GM19023 (cell line): ENCODE measurements at regions not wholly inside any gene's neighbourhood (a gene's known extent, or its start where the extent isn't known, plus 50 kb on each side); places are given as distances from the start of the nearest gene placed in this dataset.
"Not testable (repeated sequence)": the region's sequence is repeated elsewhere in the genome, so short reads cannot be mapped to it uniquely, and the experiment has no call there.

Experiments used
- ATAC-seq: cut with Tn5 transposase; IDR thresholded peaks from one replicate; pipeline ENCODE4 v1.9.1; 2021; ENCODE audit warnings: mild to moderate bottlenecking, moderate library complexity; ENCODE audit not compliant: unreplicated experiment

DNA sequence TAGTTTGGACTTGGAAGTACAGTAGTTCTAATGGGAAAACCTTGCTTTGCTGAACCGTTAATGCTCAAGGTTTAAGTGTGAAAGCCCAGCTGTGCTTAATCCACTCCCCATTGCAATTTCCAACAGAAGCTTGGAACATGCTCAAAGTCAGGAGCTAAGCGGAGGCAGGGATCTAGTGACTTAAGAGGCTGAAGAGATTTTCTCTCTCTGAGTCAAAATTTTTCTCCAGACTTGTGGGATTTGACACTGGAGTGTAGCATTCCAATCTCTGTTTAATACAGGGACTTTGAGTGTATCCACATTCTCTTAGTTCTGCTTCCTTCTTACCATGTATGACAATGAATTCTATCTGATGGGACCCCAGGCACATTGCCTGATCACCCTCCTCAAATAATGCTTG, 471.8 kb downstream of the KIF4B start:
- no peak for ATAC-seq

GRCh38 chr5:155489949-155490348, 476.4 kb downstream of the KIF4B start:
- no peak for ATAC-seq

DNA sequence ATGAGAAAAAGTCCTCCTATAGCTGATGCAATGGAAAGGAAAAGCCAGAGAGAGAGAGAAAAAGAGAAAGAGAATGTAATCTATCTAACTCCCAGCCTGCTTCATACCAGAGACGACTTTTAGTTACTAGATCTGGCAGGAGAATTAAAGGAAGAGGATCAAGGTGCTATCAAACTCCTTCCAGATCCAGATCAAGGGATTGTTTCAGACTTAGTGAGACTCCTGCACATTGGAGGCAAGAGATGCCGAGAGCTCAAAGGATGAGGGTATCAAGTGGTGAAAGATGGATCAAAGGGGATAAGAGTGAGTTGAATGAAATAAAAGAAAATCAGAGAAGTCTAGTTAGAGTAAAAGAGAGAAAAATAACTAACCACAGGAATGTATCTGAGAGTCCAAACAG, 478.6 kb downstream of the KIF4B start:
- ATAC-seq: no peak

- no peak for ATAC-seq
These were observed 491.1 kb downstream of the KIF4B start for GRCh38 chr5:155504606-155505005.

GRCh38 chr5:155507363-155507762, 493.8 kb downstream of the KIF4B start:
- no peak for ATAC-seq

DNA sequence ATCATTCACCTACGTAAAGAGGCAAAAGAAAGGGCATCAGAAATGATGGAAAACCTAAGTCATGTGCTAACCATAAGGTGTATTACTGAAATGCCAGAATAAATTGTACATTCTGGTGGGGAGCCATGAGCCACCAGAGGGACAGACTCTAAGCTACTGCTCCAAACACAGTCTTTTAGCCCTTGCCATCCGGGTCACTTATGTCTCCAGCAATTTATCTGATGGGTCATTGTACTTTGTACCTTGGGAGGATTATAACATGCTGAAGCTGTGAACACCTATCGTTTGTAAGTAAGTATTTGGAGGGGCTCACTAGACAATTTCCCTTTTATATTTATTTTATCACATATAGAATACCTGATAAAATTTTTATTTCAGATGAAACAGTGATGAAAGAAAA, 495.1 kb downstream of the KIF4B start:
- no peak for ATAC-seq

DNA sequence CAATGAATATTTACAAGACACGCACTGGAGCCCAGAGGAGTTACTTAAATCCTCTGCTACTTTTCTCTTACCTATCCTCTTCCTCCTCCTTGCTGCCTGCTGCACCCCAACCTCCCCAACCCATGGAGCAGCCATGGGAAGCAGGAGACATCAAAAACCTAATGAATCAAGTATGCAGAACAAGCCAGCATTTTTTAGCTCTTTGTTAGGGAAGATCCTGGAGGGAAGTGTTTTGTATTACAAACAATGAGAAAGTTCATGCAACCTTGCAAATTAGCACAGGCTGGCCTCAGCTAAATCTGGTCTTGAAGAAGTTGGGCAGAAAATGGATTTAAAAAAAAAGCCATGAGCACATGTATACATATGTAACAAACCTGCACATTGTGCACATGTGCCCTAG, 498.8 kb downstream of the KIF4B start:
- no peak for ATAC-seq

DNA sequence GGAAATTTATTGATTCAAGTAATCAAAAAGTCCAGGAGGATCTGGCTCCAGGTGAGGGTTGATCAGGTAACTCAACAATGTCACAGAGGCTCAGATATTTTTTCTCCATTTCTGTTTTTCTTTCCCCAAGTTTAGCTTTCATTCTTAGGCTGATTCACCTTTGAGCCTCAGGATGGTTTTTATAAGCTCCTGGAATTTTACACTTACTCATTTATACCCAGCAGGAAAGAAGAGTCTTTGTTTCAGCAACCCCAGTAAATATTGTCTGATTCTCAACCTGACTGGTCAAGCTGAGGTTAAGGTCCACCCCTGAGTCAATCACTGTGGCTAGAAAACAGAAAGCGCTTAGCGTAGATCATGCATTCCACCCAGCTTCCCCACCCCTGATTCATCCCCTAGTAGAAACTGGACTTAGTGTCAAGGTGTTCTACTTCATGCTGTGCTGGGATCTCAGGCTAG, 500.6 kb downstream of the KIF4B start:
- no peak for ATAC-seq

DNA sequence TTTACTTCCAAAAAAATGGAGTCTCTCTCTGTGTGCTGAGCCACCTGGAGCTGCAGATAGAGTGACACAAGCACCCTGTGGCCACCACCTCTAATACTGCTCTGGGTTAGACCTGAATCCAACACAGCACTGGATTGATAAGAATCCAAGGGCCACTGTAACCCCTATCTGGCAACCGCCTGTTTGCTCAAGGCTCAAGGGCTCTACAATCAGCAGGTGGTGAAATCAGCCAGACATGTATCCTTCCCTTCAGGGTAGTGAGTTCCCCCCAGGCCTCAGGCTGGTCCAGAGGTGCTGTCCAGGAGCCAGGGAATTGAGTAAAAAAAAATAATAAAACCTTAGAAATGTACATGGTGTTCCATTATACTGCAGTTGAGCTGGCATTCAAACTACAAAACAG, 509.0 kb downstream of the KIF4B start:
- no peak for ATAC-seq

DNA sequence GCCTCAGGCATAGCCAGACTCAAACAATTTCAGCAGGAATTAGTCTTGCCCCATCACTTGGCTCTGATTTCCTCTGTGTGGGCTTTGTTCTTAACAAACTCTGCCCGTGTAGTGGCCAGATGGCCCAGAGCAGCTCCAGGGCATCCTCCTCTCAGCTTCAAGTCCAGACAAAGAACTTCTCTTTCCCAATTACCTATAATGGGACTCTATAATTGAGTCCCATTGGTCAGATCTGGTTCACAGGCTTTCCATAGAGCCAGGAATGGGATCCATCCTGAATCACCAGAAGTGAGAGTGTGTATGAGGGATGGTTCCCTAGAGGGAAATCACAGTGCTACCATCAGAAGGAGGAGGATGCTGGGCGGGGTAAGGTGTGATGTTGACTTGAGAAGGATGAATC, 515.8 kb downstream of the KIF4B start:
- ATAC-seq: no peak

DNA sequence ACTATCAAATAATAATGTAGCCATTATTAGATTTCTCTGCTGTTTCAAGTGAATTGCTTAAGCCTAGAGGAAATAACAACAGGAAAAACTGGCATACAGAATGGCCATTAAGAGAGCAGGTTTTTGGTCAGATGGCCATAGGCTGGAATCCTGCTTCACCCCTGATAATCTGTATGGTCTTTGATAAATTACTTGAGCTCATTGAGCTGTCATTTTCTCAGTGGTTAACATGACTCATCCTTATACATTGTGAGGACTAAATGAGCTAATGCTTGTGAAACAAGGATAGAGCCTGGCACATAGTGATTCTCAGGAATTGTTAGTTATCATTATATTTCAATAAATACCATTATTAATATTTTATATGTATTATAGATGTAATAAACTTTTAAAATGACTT, 516.5 kb downstream of the KIF4B start:
- ATAC-seq: no peak

DNA sequence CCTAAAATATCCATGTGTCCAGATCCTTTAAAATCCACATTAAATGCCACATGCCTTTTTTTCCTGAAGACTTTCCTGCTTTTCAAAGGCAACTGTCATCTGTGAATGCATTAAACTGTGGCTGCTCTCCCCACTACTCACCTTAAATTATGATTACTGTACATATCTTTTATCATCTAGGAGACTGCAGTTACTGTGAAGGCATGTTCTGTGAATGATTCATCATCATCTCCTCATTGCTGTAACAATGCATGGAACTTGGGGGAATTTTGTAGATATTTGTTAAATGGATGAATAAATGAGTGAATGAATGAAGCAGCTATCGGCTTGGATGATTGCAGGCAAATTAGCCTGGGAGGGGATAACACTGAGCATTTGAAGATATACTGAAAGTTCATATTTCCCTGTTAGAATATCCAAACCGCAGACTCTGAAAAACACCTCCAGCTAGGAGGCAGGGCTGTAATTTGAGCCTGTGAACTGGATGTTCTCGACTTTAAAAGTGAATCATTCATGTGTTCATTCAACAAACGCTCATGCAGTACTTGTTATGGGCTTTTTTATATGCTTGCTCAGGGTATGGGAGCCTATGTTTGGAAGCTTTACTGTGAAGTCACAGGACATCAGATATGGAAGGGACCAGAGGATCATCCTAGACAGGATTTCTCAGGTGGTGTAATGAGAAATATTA, 519.2 kb downstream of the KIF4B start:
- no peak for ATAC-seq

- ATAC-seq: no peak
These were observed 526.5 kb downstream of the KIF4B start for GRCh38 chr5:155540000-155540595.

GRCh38 chr5:155546075-155546474, 532.5 kb downstream of the KIF4B start:
- no peak for ATAC-seq

DNA sequence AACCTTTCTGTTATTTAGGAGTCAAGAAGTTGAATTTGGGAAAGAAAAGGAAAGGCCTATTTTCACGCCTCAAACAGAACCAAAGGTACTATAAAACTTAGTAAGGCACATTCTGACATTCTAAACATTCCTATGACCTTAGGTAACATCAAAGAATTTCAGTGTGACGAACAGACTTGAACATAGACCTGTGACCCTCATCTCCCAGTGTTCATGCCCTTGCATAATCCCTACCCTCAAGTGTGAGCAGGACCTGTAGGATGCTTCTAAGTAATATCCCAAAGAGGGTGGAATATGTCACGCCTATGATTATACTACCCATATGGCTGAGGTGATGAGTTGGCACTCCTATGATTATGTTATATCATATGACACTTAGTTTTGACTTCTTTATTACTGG, 540.9 kb downstream of the KIF4B start:
- ATAC-seq: no peak

DNA sequence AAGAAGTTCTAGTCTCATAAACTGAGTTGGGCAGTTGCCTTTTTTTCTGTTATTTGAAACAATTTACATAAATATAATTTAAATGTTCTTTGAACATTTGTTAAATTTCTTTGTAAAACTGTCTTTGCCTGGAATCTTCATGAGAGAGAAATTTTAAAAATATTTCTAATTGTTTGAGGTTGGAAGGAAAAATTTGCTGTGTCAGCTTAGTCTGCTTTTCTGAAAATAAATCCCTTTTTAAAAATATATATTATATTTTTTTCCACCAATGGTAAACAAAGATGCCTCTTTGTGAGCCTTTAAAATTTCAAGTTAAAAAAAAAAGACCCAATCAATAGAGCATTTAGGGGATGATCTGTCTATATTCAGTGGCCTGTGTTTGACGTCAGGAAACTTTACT, 542.7 kb downstream of the KIF4B start:
- no peak for ATAC-seq

DNA sequence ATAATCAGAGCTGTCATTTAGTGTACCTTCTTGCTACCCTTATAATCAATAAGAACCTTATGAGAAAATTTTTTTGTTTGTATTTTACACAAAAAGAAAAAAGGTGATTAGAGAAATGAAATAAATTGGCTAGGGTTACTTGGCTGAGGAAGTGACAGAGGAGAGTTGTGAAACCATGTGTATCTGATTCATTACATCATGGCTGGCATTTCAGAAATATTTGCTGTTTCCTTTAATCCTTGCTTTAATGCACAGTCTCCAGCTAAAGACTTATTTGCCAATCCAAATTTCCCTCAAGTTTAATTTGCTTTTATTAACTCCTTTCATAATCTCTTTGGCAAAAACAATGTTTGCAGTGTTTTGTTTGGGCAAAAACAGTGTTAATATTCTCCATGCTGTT, 543.1 kb downstream of the KIF4B start:
- ATAC-seq: no peak

DNA sequence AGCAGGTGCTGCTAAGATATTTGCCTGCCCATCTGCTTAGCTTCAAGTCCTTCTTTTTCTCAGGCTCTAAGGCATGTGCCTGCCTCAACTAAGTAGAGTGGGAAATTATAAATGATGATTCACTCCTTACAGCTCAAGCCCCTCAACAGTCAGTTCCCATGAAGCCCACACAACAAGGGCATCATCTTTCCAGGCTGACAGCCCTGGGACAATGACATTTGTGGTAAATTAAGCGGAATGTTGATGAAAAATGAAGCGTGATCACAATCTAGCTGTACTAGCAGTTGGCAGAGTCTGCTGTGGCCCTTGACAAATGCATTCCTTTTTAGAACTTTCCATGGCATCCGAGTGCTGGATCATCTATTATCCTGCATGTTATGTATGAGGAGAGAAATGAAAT, 548.6 kb downstream of the KIF4B start:
- ATAC-seq: no peak

GRCh38 chr5:155564541-155564940, 551.0 kb downstream of the KIF4B start:
- no peak for ATAC-seq

DNA sequence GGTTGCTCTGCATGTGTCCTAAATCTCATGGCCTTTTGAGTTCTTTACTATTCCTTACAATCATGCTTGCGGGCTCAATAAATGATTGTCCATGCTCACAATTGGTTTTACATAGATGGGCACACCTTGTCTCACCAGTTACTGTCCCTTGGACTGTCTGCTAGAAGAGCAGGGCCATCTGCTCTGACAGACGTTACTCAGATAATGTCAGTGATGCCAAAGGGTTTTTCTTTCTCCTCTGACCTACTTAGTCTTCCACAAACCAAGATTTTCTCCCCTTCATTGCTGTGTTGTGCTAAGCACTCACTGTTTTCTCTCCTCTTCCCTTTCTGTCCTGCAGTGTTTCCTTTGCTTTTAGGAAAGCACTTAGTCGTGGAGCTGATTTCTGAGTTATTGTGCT, 562.3 kb downstream of the KIF4B start:
- ATAC-seq: no peak

DNA sequence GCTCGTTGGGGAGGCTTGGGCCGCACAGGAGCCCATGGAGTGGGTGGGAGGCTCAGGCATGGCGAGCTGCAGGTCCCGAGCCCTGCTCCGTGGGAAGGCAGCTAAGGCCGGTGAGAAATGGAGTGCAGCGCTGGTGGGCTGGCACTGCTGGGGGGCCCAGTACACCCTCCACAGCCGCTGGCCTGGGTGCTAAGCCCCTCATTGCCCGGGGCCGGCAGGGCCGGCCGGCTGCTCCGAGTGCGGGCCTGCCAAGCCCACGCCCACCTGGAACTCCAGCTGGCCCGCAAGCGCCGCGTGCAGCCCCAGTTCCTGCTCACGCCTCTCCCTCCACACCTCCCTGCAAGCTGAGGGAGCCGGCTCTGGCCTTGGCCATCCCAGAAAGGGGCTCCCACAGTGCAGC, 573.3 kb downstream of the KIF4B start:
- ATAC-seq: not testable (repeated sequence)

DNA sequence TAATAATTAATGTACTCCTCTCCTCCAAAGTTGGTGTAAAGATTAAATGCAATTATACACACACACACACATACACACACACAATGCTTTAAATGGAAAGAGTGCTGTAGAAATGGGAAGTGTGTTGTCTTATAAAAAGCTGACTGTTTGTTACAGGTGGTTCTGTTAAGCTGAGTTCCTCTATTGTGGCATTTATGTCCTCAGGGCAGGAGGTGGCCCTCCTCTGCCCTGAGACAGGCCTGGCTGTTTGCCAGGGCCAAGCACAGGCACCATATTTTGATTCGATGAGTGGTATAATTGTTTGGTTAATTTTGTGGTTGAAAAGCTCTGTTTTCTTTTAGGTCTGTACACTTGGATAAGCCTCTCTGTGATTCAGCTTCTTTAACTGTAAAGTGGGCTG, 573.9 kb downstream of the KIF4B start:
- no peak for ATAC-seq

- no peak for ATAC-seq
These were observed 577.7 kb downstream of the KIF4B start for GRCh38 chr5:155591273-155591672.
